OCI-LY7 (cell line): ENCODE measurements at regions not wholly inside any gene's neighbourhood (a gene's known extent, or its start where the extent isn't known, plus 50 kb on each side); places are given as distances from the start of the nearest gene placed in this dataset.

Experiments used
- EZH2phosphoT487 ChIP-seq: fragments of 200-600 bp; sonication (generic); IDR thresholded peaks from 2 replicates; pipeline ENCODE4 v1.6.1; 2018; ENCODE audit warnings: low read depth, borderline replicate concordance, mild to moderate bottlenecking, mixed run types, antibody characterized with exemption, low read length, moderate library complexity, mixed read lengths
- TF ChIP-seq, protein P1 (sequence below): fragments of 200-600 bp; sonication (generic); conservative IDR thresholded peaks from 2 replicates; pipeline ENCODE4 v1.5.1; 2014; ENCODE audit warnings: mild to moderate bottlenecking, antibody characterized with exemption, low read length, moderate library complexity, mixed read lengths

DNA sequence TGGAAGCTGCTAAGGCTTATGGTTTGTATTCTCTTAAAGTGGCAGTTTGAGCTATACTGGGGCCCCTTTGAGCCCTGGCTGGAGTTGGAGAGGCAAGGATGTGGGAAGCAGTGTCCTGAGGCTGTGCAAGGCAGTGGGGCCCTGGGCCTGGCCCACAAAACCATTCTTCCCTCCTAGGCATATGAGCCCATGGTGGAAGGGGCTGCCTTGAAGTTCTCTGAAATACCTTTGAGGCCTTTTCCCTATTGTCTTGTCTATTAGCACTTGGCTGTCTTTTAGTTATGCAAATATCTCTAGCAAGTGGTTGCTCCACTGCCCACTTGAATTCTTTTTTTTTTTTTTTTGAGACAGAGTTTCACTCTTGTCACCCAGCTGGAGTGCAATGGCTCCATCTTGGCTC is 119.2 kb downstream of the PCTP start:
- TF ChIP-seq, protein P1, sequence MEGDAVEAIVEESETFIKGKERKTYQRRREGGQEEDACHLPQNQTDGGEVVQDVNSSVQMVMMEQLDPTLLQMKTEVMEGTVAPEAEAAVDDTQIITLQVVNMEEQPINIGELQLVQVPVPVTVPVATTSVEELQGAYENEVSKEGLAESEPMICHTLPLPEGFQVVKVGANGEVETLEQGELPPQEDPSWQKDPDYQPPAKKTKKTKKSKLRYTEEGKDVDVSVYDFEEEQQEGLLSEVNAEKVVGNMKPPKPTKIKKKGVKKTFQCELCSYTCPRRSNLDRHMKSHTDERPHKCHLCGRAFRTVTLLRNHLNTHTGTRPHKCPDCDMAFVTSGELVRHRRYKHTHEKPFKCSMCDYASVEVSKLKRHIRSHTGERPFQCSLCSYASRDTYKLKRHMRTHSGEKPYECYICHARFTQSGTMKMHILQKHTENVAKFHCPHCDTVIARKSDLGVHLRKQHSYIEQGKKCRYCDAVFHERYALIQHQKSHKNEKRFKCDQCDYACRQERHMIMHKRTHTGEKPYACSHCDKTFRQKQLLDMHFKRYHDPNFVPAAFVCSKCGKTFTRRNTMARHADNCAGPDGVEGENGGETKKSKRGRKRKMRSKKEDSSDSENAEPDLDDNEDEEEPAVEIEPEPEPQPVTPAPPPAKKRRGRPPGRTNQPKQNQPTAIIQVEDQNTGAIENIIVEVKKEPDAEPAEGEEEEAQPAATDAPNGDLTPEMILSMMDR, result no peak
- TF ChIP-seq EZH2phosphoT487, result no peak
